H9 (cell line): ENCODE measurements at regions not wholly inside any gene's neighbourhood (a gene's known extent, or its start where the extent isn't known, plus 50 kb on each side); places are given as distances from the start of the nearest gene placed in this dataset.

ENCODE experiments used
- DNase-seq: peaks from one replicate; pipeline ENCODE4 v3.0.0-alpha.2; 2017
- H2AFZ ChIP-seq: one replicate; pipeline ENCODE4 v1.6.1; 2013; ENCODE audit warnings: mild to moderate bottlenecking, low read length, control low read depth, moderate library complexity
- H2AK5ac ChIP-seq: 2 replicates; pipeline ENCODE4 v1.6.1; 2013; ENCODE audit warnings: low read length, control low read depth, mixed read lengths; ENCODE audit not compliant: insufficient read length
- H2BK120ac ChIP-seq: one replicate; pipeline ENCODE4 v1.6.1; 2013; ENCODE audit warnings: low read depth, mild to moderate bottlenecking, low read length, control low read depth, inconsistent platforms; ENCODE audit not compliant: poor library complexity, severe bottlenecking
- H2BK12ac ChIP-seq: 2 replicates; pipeline ENCODE4 v1.6.1; 2013; ENCODE audit warnings: low read length, control low read depth, mixed read lengths, low read depth; ENCODE audit not compliant: insufficient read length
- H2BK15ac ChIP-seq: 2 replicates; pipeline ENCODE4 v1.6.1; 2013; ENCODE audit warnings: low read depth, low read length, control low read depth
- H2BK20ac ChIP-seq: one replicate; pipeline ENCODE4 v1.6.1; 2013; ENCODE audit warnings: low read depth, mild to moderate bottlenecking, low read length, control low read depth, inconsistent platforms; ENCODE audit not compliant: poor library complexity, severe bottlenecking
- H2BK5ac ChIP-seq: 2 replicates; pipeline ENCODE4 v1.6.1; 2013; ENCODE audit warnings: low read length, control low read depth, mixed read lengths; ENCODE audit not compliant: insufficient read length
- H3K14ac ChIP-seq: 2 replicates; pipeline ENCODE4 v1.6.1; 2013; ENCODE audit warnings: low read length, control low read depth; ENCODE audit not compliant: insufficient read depth
- H3K18ac ChIP-seq: 2 replicates; pipeline ENCODE4 v1.6.1; 2013; ENCODE audit warnings: low read depth, mild to moderate bottlenecking, mixed read lengths, low read length, control low read depth; ENCODE audit not compliant: insufficient read length
- H3K23ac ChIP-seq: 2 replicates; pipeline ENCODE4 v1.6.1; 2013; ENCODE audit warnings: low read length, control low read depth, mixed read lengths, low read depth; ENCODE audit not compliant: insufficient read length
- H3K23me2 ChIP-seq: 2 replicates; pipeline ENCODE4 v1.6.1; 2013; ENCODE audit warnings: low read depth, mild to moderate bottlenecking, mixed read lengths, low read length, control low read depth; ENCODE audit not compliant: insufficient read length, poor library complexity, severe bottlenecking
- H3K27ac ChIP-seq: 2 replicates; pipeline ENCODE4 v1.5.1; 2013; ENCODE audit warnings: low read length, control low read depth, mixed read lengths, low read depth; ENCODE audit not compliant: insufficient read length
- H3K27me3 ChIP-seq: 2 replicates; pipeline ENCODE4 v1.6.1; 2013; ENCODE audit warnings: low read length, control low read depth, inconsistent platforms; ENCODE audit not compliant: insufficient read depth
- H3K4ac ChIP-seq: 2 replicates; pipeline ENCODE4 v1.6.1; 2013; ENCODE audit warnings: low read depth, mild to moderate bottlenecking, control low read depth, inconsistent platforms, low read length, moderate library complexity
- H3K4me1 ChIP-seq: 2 replicates; pipeline ENCODE4 v1.6.1; 2013; ENCODE audit warnings: low read length, control low read depth, inconsistent platforms; ENCODE audit not compliant: insufficient read depth
- H3K4me2 ChIP-seq: 2 replicates; pipeline ENCODE4 v1.6.1; 2013; ENCODE audit warnings: low read length, control low read depth, mixed read lengths; ENCODE audit not compliant: insufficient read length, insufficient read depth
- H3K56ac ChIP-seq: 2 replicates; pipeline ENCODE4 v1.6.1; 2013; ENCODE audit warnings: low read depth, mild to moderate bottlenecking, mixed read lengths, low read length, control low read depth; ENCODE audit not compliant: insufficient read length
- H3K79me1 ChIP-seq: 2 replicates; pipeline ENCODE4 v1.6.1; 2013; ENCODE audit warnings: low read depth, mild to moderate bottlenecking, moderate library complexity, low read length, control low read depth, inconsistent platforms; ENCODE audit not compliant: insufficient read depth, poor library complexity, severe bottlenecking
- H3K79me2 ChIP-seq: 2 replicates; pipeline ENCODE4 v1.6.1; 2013; ENCODE audit warnings: low read length, control low read depth, inconsistent platforms; ENCODE audit not compliant: insufficient read depth
- H3K9ac ChIP-seq: 2 replicates; pipeline ENCODE4 v1.6.1; 2013; ENCODE audit warnings: low read length, control low read depth, mixed read lengths; ENCODE audit not compliant: insufficient read length; ENCODE audit errors: extremely low read depth
- H3K9me3 ChIP-seq: one replicate; pipeline ENCODE4 v1.6.1; 2013; ENCODE audit warnings: low read depth, low read length, inconsistent platforms; ENCODE audit not compliant: control insufficient read depth
- H3T11ph ChIP-seq: one replicate; pipeline ENCODE4 v1.6.1; 2013; ENCODE audit warnings: mild to moderate bottlenecking, low read length, control low read depth, inconsistent platforms
- H4K20me1 ChIP-seq: one replicate; pipeline ENCODE4 v1.6.1; 2013; ENCODE audit not compliant: control insufficient read depth, insufficient read length, insufficient read depth
- H4K5ac ChIP-seq: 2 replicates; pipeline ENCODE4 v1.6.1; 2013; ENCODE audit warnings: low read depth, mild to moderate bottlenecking, mixed read lengths, low read length, control low read depth; ENCODE audit not compliant: insufficient read length
- H4K8ac ChIP-seq: replicated peaks from 2 replicates; pipeline ENCODE4 v1.6.1; 2013; ENCODE audit warnings: low read length, control low read depth, mixed read lengths, low read depth; ENCODE audit not compliant: insufficient read length
- H4K91ac ChIP-seq: 2 replicates; pipeline ENCODE4 v1.6.1; 2013; ENCODE audit warnings: low read depth, mild to moderate bottlenecking, moderate library complexity, mixed read lengths, low read length, control low read depth; ENCODE audit not compliant: insufficient read length
- H3K27ac Mint-ChIP-seq, 3 experiments: 2 replicates in 2 of 3; 3 replicates in 1 of 3; pipeline ENCODE4 v1.8.0; 2020 to 2021; ENCODE audit warnings: mixed read lengths in 3 of 3, mild to moderate bottlenecking in 1 of 3, moderate library complexity in 1 of 3
- H3K27me3 Mint-ChIP-seq: 2 replicates; pipeline ENCODE4 v1.8.0; 2021; ENCODE audit warnings: low read depth, mild to moderate bottlenecking, moderate library complexity, mixed read lengths
- H3K36me3 Mint-ChIP-seq, 3 experiments: 2 replicates in 2 of 3; 3 replicates in 1 of 3; pipeline ENCODE4 v1.8.0; 2020 to 2021; ENCODE audit warnings: low read depth in 3 of 3, mixed read lengths in 3 of 3; ENCODE audit not compliant: insufficient read depth in 1 of 3
- H3K4me1 Mint-ChIP-seq, 2 experiments: 2 replicates each; pipeline ENCODE4 v1.8.0; 2020; ENCODE audit warnings: mixed read lengths in 2 of 2
- H3K4me3 Mint-ChIP-seq, 2 experiments: 2 replicates in 1 of 2; 3 replicates in 1 of 2; pipeline ENCODE4 v1.8.0; 2020 to 2021; ENCODE audit warnings: mild to moderate bottlenecking in 2 of 2, mixed read lengths in 2 of 2, moderate library complexity in 1 of 2
- H3K9me3 Mint-ChIP-seq, 2 experiments: 2 replicates in 1 of 2; 3 replicates in 1 of 2; pipeline ENCODE4 v1.8.0; 2020; ENCODE audit warnings: mild to moderate bottlenecking in 2 of 2, mixed read lengths in 2 of 2, moderate library complexity in 1 of 2
- WGBS: extraction: QIAGEN DNeasy Blood & Tissue Kit; methylation state at CpG from one replicate; pipeline ENCODE4 v1.1.7; 2013; ENCODE audit warnings: missing lambda C conversion rate, low lambda C conversion rate, mixed read lengths; ENCODE audit not compliant: insufficient read length; ENCODE audit errors: extremely low coverage; 5-methylcytosine and 5-hydroxymethylcytosine counted together
- TF ChIP-seq, protein P1 (sequence below): fragments of 200-600 bp; sonication (generic); conservative IDR thresholded peaks from 3 replicates; pipeline ENCODE4 v1.8.0; 2021; ENCODE audit warnings: antibody characterized with exemption, mild to moderate bottlenecking

GRCh38 chr13:54357284-54357933 lies 1328.8 kb downstream of the OLFM4 start:
- Histone ChIP-seq H2BK5ac (no peak overlapping the region), H2BK12ac (no peak overlapping the region), H3K18ac (no peak overlapping the region), H3K79me1 (no peaks in the 10 kb centered on the region), H3K14ac (no peak overlapping the region), H4K91ac (no peak overlapping the region), H3K27ac (peak overlapping the region; percentile 31), H3K4ac (no peak overlapping the region), H3K23me2 (no peaks in the 10 kb centered on the region), H3T11ph (no peak overlapping the region), H3K56ac (no peak overlapping the region), H2BK20ac (no peak overlapping the region), H3K9me3 (no peaks in the 10 kb centered on the region), H3K4me2 (peak overlapping the region; percentile 7), H3K4me1 (peaks cover 2% of the 10 kb centered on the region; the same call in 1 of the 2 replicates), H4K8ac (no peak overlapping the region), H3K23ac (no peak overlapping the region), H4K20me1 (no peaks in the 10 kb centered on the region), H2BK15ac (no peak overlapping the region), H3K79me2 (no peaks in the 10 kb centered on the region), H3K27me3 (no peaks in the 10 kb centered on the region), H2AK5ac (no peak overlapping the region), H2BK120ac (no peak overlapping the region), H4K5ac (no peak overlapping the region), H2AFZ (no peak overlapping the region), H3K9ac (no peak overlapping the region)
- H3K9me3 Mint-ChIP-seq, result peaks cover 6 to 10% of the 10 kb centered on the region in 2 experiments; a peak in 4 of 5 replicates
- peaks cover 44 to 45% of the 10 kb centered on the region in 2 experiments for H3K4me1 Mint-ChIP-seq
- TF ChIP-seq, protein P1, sequence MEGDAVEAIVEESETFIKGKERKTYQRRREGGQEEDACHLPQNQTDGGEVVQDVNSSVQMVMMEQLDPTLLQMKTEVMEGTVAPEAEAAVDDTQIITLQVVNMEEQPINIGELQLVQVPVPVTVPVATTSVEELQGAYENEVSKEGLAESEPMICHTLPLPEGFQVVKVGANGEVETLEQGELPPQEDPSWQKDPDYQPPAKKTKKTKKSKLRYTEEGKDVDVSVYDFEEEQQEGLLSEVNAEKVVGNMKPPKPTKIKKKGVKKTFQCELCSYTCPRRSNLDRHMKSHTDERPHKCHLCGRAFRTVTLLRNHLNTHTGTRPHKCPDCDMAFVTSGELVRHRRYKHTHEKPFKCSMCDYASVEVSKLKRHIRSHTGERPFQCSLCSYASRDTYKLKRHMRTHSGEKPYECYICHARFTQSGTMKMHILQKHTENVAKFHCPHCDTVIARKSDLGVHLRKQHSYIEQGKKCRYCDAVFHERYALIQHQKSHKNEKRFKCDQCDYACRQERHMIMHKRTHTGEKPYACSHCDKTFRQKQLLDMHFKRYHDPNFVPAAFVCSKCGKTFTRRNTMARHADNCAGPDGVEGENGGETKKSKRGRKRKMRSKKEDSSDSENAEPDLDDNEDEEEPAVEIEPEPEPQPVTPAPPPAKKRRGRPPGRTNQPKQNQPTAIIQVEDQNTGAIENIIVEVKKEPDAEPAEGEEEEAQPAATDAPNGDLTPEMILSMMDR, result no peak
- peaks cover 2 to 18% (median 12%) of the 10 kb centered on the region in 3 experiments for H3K36me3 Mint-ChIP-seq
- peak overlapping the region; percentile 94 to 97 (median 95) for H3K27ac Mint-ChIP-seq
- peak; percentile 39 for DNase-seq
- no CpG with 5 or more reads among the region's 5 CpGs for WGBS
- H3K27me3 Mint-ChIP-seq, result no peaks in the 10 kb centered on the region
- H3K4me3 Mint-ChIP-seq, result peak overlapping the region; percentile 44 to 58; a peak in 3 of 5 replicates
